Liver (tissue), 8 donors: ENCODE measurements at regions not wholly inside any gene's neighbourhood (a gene's known extent, or its start where the extent isn't known, plus 50 kb on each side); places are given as distances from the start of the nearest gene placed in this dataset.
A peak's percentile ranks its signal among the peaks of the same experiment; 100 is the strongest.
"Not testable (repeated sequence)": the region's sequence is repeated elsewhere in the genome, so short reads cannot be mapped to it uniquely, and the experiment has no call there.

ENCODE experiments used
- DNase-seq: peaks from one replicate; pipeline ENCODE4 v3.0.0-alpha.2; 2017; ENCODE audit warnings: low spot score
- H3K27ac ChIP-seq, 2 donors: one replicate each; pipeline ENCODE4 v1.7.0; 2013; ENCODE audit warnings: inconsistent platforms in 2 of 2, low read length in 2 of 2, control low read depth in 1 of 2, low read depth in 1 of 2, mild to moderate bottlenecking in 1 of 2
- H3K27me3 ChIP-seq, 4 donors: one replicate each; pipeline versions ENCODE4 v1.6.1 to v1.7.0; 2013; ENCODE audit warnings: low read length in 3 of 4, inconsistent platforms in 1 of 4, mild to moderate bottlenecking in 1 of 4, moderate library complexity in 1 of 4; ENCODE audit not compliant: control insufficient read depth in 4 of 4, insufficient read depth in 4 of 4
- H3K36me3 ChIP-seq, 4 donors: one replicate each; pipeline versions ENCODE4 v1.6.1 to v1.7.0; 2013; ENCODE audit warnings: low read length in 3 of 4, mild to moderate bottlenecking in 3 of 4, low read depth in 1 of 4, moderate library complexity in 1 of 4; ENCODE audit not compliant: control insufficient read depth in 4 of 4, insufficient read depth in 3 of 4
- H3K4me1 ChIP-seq, 4 donors: one replicate each; pipeline versions ENCODE4 v1.6.1 to v1.7.0; 2013; ENCODE audit warnings: low read length in 3 of 4, mild to moderate bottlenecking in 3 of 4, moderate library complexity in 1 of 4; ENCODE audit not compliant: control insufficient read depth in 4 of 4, insufficient read depth in 4 of 4
- H3K4me3 ChIP-seq, 3 donors: one replicate each; pipeline versions ENCODE4 v1.6.1 to v1.7.0; 2013; ENCODE audit warnings: low read length in 3 of 3, control low read depth in 1 of 3, low read depth in 1 of 3, mild to moderate bottlenecking in 1 of 3
- H3K9ac ChIP-seq, 2 donors: one replicate each; pipeline ENCODE4 v1.7.0; 2013; ENCODE audit warnings: low read length in 2 of 2, mild to moderate bottlenecking in 2 of 2, moderate library complexity in 2 of 2, control low read depth in 1 of 2, low read depth in 1 of 2
- H3K9me3 ChIP-seq, 4 donors: one replicate each; pipeline versions ENCODE4 v1.6.1 to v1.7.0; 2013; ENCODE audit warnings: low read length in 3 of 4; ENCODE audit not compliant: control insufficient read depth in 4 of 4
- ATF3 ChIP-seq: IDR thresholded peaks from 2 replicates; pipeline ENCODE4 v1.6.1; 2016; ENCODE audit warnings: antibody characterized with exemption
- CTCF ChIP-seq: fragments of 150-350 bp; IDR thresholded peaks from 2 replicates; pipeline ENCODE4 v1.5.1; 2017; ENCODE audit warnings: improper control_type of control experiment, low read depth, low read length; ENCODE audit not compliant: missing input control
- HNF4A ChIP-seq, 2 donors: conservative IDR thresholded peaks; 2 replicates each; pipeline ENCODE4 v1.6.1; 2016; ENCODE audit warnings: antibody characterized with exemption in 2 of 2, mild to moderate bottlenecking in 2 of 2
- JUND ChIP-seq, 2 donors: IDR thresholded peaks; 2 replicates each; pipeline ENCODE4 v1.6.1; 2016; ENCODE audit warnings: antibody characterized with exemption in 2 of 2
- RAD21 ChIP-seq, 2 donors: IDR thresholded peaks; 2 replicates each; pipeline ENCODE4 v1.6.1; 2016; ENCODE audit warnings: antibody characterized with exemption in 2 of 2, mild to moderate bottlenecking in 2 of 2
- REST ChIP-seq: IDR thresholded peaks from 2 replicates; pipeline ENCODE4 v1.6.1; 2016; ENCODE audit warnings: antibody characterized with exemption, mild to moderate bottlenecking
- RXRA ChIP-seq, 2 donors: IDR thresholded peaks; 2 replicates each; pipeline ENCODE4 v1.6.1; 2017 to 2018; ENCODE audit warnings: antibody characterized with exemption in 2 of 2, mild to moderate bottlenecking in 1 of 2
- SP1 ChIP-seq: IDR thresholded peaks from 2 replicates; pipeline ENCODE4 v1.6.1; 2018; ENCODE audit warnings: antibody characterized with exemption, mild to moderate bottlenecking
- YY1 ChIP-seq: IDR thresholded peaks from 2 replicates; pipeline ENCODE4 v1.6.1; 2016; ENCODE audit warnings: antibody characterized with exemption, mild to moderate bottlenecking
- WGBS: extraction: QIAGEN DNeasy Blood & Tissue Kit; methylation state at CpG from one replicate; pipeline ENCODE4 v1.1.7; 2013; 5-methylcytosine and 5-hydroxymethylcytosine counted together
- donor health status: healthy.
- donor health status: healthy.
- donor health status: healthy.
- donor health status: healthy.
- donor health status: healthy.

- not testable (repeated sequence) for H3K36me3 ChIP-seq, H3K27me3 ChIP-seq, H3K9ac ChIP-seq, H3K4me3 ChIP-seq, H3K9me3 ChIP-seq, DNase-seq
- Histone ChIP-seq H3K27ac (peak overlapping the region; percentile 74 to 79), H3K4me1 (peaks cover 0 to 14% (median 6%) of the 10 kb centered on the region in 4 donors)
- TF ChIP-seq SP1 (peak; percentile 12), RXRA (IDR thresholded peaks at IDR 0.05) (peak in 1 of 2 donors; percentile 9), HNF4A (conservative IDR thresholded peaks at IDR 0.05) (peak in 1 of 2 donors; percentile 22)
- WGBS, result 86% methylated on average over 5 of the region's 5 CpGs
Observed at GRCh38 chr7:76117306-76117991, 69.5 kb downstream of the MDH2 start.

DNA sequence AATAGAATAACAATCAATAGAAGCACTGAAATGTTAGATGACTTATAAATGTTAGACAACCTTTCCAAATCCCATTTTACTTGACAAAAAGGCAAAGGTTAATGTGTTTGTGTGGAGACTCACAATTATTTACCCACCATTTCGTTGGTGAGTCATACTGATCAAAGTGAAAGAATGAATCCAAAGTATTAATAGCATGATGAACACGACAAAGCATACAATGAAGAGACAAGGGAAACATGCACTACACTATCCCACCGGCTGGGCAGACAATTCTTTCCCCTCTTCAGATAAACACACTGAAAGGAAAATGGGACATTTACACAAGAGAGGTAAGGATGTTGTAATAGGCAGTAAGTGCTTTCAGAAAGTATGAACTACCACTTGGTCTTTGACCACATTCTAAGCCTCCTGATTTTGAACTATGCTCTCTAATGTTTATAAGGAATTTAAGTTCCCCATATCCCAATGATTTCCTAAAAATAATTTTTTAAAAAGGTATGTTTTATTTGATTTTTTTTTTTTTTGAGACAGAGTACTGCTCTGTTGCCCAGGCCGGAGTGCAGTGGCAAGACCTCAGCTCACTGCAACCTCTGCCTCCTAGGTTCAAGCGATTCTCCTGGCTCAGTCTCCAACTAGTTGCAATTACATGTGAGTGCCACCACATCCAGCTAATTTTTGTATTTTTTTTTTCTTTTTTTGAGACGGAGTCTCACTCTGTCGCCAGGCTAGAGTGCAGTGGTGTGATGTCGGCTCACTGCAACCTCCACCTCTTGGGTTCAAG lies 70.5 kb downstream of the MDH2 start:
- peak; percentile 82 for TF ChIP-seq ATF3
- TF ChIP-seq RAD21 (IDR thresholded peaks at IDR 0.05), result peak in 1 of 2 donors; percentile 49
- TF ChIP-seq CTCF, result peak; percentile 24
- peak; percentile 93 for TF ChIP-seq JUND (IDR thresholded peaks at IDR 0.05)
- peak; percentile 66 for TF ChIP-seq SP1
- peak; percentile 68 to 72 for TF ChIP-seq HNF4A (conservative IDR thresholded peaks at IDR 0.05)
- TF ChIP-seq REST, result peak; percentile 23
- TF ChIP-seq YY1, result peak; percentile 69
- peak; percentile 32 to 55 for TF ChIP-seq RXRA (IDR thresholded peaks at IDR 0.05)
- H3K9ac ChIP-seq, H3K36me3 ChIP-seq, H3K4me3 ChIP-seq, H3K27me3 ChIP-seq, H3K9me3 ChIP-seq, DNase-seq: not testable (repeated sequence)
- Histone ChIP-seq H3K27ac (peak overlapping the region; percentile 74 to 79), H3K4me1 (peaks cover 0 to 14% (median 6%) of the 10 kb centered on the region in 4 donors)
- 58% methylated on average over 8 of the region's 8 CpGs for WGBS
